GM23248 (cell line): ENCODE measurements at regions not wholly inside any gene's neighbourhood (a gene's known extent, or its start where the extent isn't known, plus 50 kb on each side); places are given as distances from the start of the nearest gene placed in this dataset.

Experiments
- DNase-seq: peaks from one replicate; pipeline ENCODE4 v3.0.0-alpha.2; 2015
- H2AFZ ChIP-seq: fragments of 200-600 bp; sonication (generic); 2 replicates; pipeline ENCODE4 v1.6.1; 2016; ENCODE audit warnings: antibody characterized with exemption
- H3F3A ChIP-seq: fragments of 200-600 bp; sonication (generic); 2 replicates; pipeline ENCODE4 v1.6.1; 2016; ENCODE audit warnings: mild to moderate bottlenecking, antibody characterized with exemption, mixed run types; ENCODE audit not compliant: insufficient read depth
- H3K27ac ChIP-seq: fragments of 200-600 bp; sonication (generic); 2 replicates; pipeline ENCODE4 v1.5.1; 2016; ENCODE audit warnings: mild to moderate bottlenecking
- H3K27me3 ChIP-seq: fragments of 200-600 bp; sonication (generic); replicated peaks from 2 replicates; pipeline ENCODE4 v1.6.1; 2016; ENCODE audit warnings: mild to moderate bottlenecking; ENCODE audit not compliant: insufficient read depth
- H3K36me3 ChIP-seq: fragments of 200-600 bp; sonication (generic); 2 replicates; pipeline ENCODE4 v1.6.1; 2016; ENCODE audit warnings: low read depth, mild to moderate bottlenecking
- H3K4me1 ChIP-seq: fragments of 200-600 bp; sonication (generic); 2 replicates; pipeline ENCODE4 v1.6.1; 2016; ENCODE audit warnings: mild to moderate bottlenecking; ENCODE audit not compliant: insufficient read depth
- H3K4me2 ChIP-seq: fragments of 200-600 bp; sonication (generic); one replicate; pipeline ENCODE4 v1.6.1; 2016; ENCODE audit warnings: mild to moderate bottlenecking; ENCODE audit not compliant: unreplicated experiment
- H3K4me3 ChIP-seq: fragments of 200-600 bp; sonication (generic); 2 replicates; pipeline ENCODE4 v1.5.1; 2016; ENCODE audit warnings: mild to moderate bottlenecking
- H3K79me2 ChIP-seq: fragments of 200-600 bp; sonication (generic); 2 replicates; pipeline ENCODE4 v1.6.1; 2016; ENCODE audit warnings: mild to moderate bottlenecking; ENCODE audit not compliant: insufficient read depth
- H3K9ac ChIP-seq: fragments of 200-600 bp; sonication (generic); 2 replicates; pipeline ENCODE4 v1.6.1; 2016; ENCODE audit warnings: mild to moderate bottlenecking
- H3K9me2 ChIP-seq: fragments of 200-600 bp; sonication (generic); 2 replicates; pipeline ENCODE4 v1.6.1; 2016; ENCODE audit warnings: mixed run types, mild to moderate bottlenecking, moderate library complexity; ENCODE audit not compliant: insufficient read depth
- H3K9me3 ChIP-seq: fragments of 200-600 bp; sonication (generic); one replicate; pipeline ENCODE4 v1.6.1; 2017; ENCODE audit warnings: low read depth
- H4K20me1 ChIP-seq: fragments of 200-600 bp; sonication (generic); 2 replicates; pipeline ENCODE4 v1.6.0; 2016; ENCODE audit not compliant: insufficient read depth
- EZH2 ChIP-seq: fragments of 200-600 bp; sonication (generic); IDR thresholded peaks from 2 replicates; pipeline ENCODE4 v1.6.1; 2018; ENCODE audit warnings: antibody characterized with exemption, mild to moderate bottlenecking; ENCODE audit not compliant: insufficient read depth, poor library complexity, severe bottlenecking
- EZH2phosphoT487 ChIP-seq: fragments of 200-600 bp; sonication (generic); IDR thresholded peaks from 2 replicates; pipeline ENCODE4 v1.6.1; 2018; ENCODE audit warnings: antibody characterized with exemption, moderate library complexity, mild to moderate bottlenecking, low read depth; ENCODE audit not compliant: insufficient read depth
- WGBS, 2 experiments: methylation state at CpG; one replicate each; pipeline ENCODE4 v1.1.6; 2015 to 2017; ENCODE audit warnings: low lambda C conversion rate in 2 of 2, low coverage in 1 of 2; ENCODE audit errors: missing lambda C conversion rate in 2 of 2; 5-methylcytosine and 5-hydroxymethylcytosine counted together
- in situ Hi-C: fragments of 300-500 bp; cut with MboI; formaldehyde crosslinking; loops from 2 replicates; pipeline ENCODE4 v1.15.0; 2020

- no peaks in the 10 kb centered on the region for H3K36me3 ChIP-seq
- H3K4me1 ChIP-seq, result peaks cover 11% of the 10 kb centered on the region
- TF ChIP-seq EZH2phosphoT487 (no peak), EZH2 (no peak)
- H3K27ac ChIP-seq, result no peak overlapping the region
- WGBS, 2 experiments, result 96 to 100% methylated on average over 1 of the region's 1 CpG
- in situ Hi-C loops, result no loop called here
- H3K4me3 ChIP-seq, result no peak overlapping the region
- DNase-seq, result no peak
- H3K4me2 ChIP-seq, result no peak overlapping the region
- peaks cover 11% of the 10 kb centered on the region for H3F3A ChIP-seq
- no peak overlapping the region for H3K9ac ChIP-seq
- no peaks in the 10 kb centered on the region for H3K27me3 ChIP-seq
- H3K9me3 ChIP-seq, result no peaks in the 10 kb centered on the region
- H3K9me2 ChIP-seq, result no peaks in the 10 kb centered on the region
- no peaks in the 10 kb centered on the region for H3K79me2 ChIP-seq
- no peaks in the 10 kb centered on the region for H4K20me1 ChIP-seq
- H2AFZ ChIP-seq, result no peak overlapping the region
These were observed 62.4 kb upstream of the SPATS2L start for GRCh38 chr2:200244111-200244510.

GRCh38 chr2:200247494-200247893 is 59.0 kb upstream of the SPATS2L start:
- whole genome bisulfite sequencing, 2 experiments, result 8 to 14% methylated on average over 2 of the region's 2 CpGs
- H3K4me3 ChIP-seq, result peak overlapping the region; percentile 15; the same call in 1 of the 2 replicates
- peak overlapping the region; percentile 23 for H3K4me2 ChIP-seq

GRCh38 chr2:200252265-200253067 is 54.0 kb upstream of the SPATS2L start:
- peak overlapping the region; percentile 65 for H3K9ac ChIP-seq
- peak overlapping the region; percentile 67 for H3K27ac ChIP-seq
- H2AFZ ChIP-seq, result peak overlapping the region; percentile 52

More at GRCh38 chr2:200247494-200247893, 59.0 kb upstream of the SPATS2L start:
- TF ChIP-seq EZH2phosphoT487, result no peak
- TF ChIP-seq EZH2, result no peak
- peak; percentile 78 for DNase-seq
- Histone ChIP-seq H3K79me2 (no peaks in the 10 kb centered on the region), H4K20me1 (no peaks in the 10 kb centered on the region), H3K27ac (peak overlapping the region; percentile 13; the same call in 1 of the 2 replicates), H3F3A (peaks cover 15% of the 10 kb centered on the region), H3K9ac (no peak overlapping the region), H3K4me1 (peaks cover 17% of the 10 kb centered on the region), H2AFZ (peak overlapping the region; percentile 27; the same call in 1 of the 2 replicates), H3K9me2 (no peaks in the 10 kb centered on the region), H3K27me3 (no peaks in the 10 kb centered on the region), H3K9me3 (no peaks in the 10 kb centered on the region), H3K36me3 (no peaks in the 10 kb centered on the region)
- in situ Hi-C loops, result no loop called here

GRCh38 chr2:200253639-200254038 is 52.9 kb upstream of the SPATS2L start:
- peak; percentile 60 for DNase-seq
- no peaks in the 10 kb centered on the region for H3K36me3 ChIP-seq
- no peak for TF ChIP-seq EZH2
- TF ChIP-seq EZH2phosphoT487, result no peak
- peak overlapping the region; percentile 65 for H3K9ac ChIP-seq
- H3K27ac ChIP-seq, result peak overlapping the region; percentile 67; the same call in 1 of the 2 replicates
- WGBS, 2 experiments, result 30 to 41% methylated on average over 2 of the region's 2 CpGs
- no peaks in the 10 kb centered on the region for H3K27me3 ChIP-seq
- peak overlapping the region; percentile 69 for H3K4me2 ChIP-seq
- H3K9me2 ChIP-seq, result no peaks in the 10 kb centered on the region
- H4K20me1 ChIP-seq, result no peaks in the 10 kb centered on the region
- no peak overlapping the region for H3K4me3 ChIP-seq
- no peaks in the 10 kb centered on the region for H3K9me3 ChIP-seq
- in situ Hi-C loops, result no loop called here
- peaks cover 16% of the 10 kb centered on the region for H3K4me1 ChIP-seq
- peaks cover 12% of the 10 kb centered on the region for H3F3A ChIP-seq
- peak overlapping the region; percentile 52; the same call in 1 of the 2 replicates for H2AFZ ChIP-seq
- H3K79me2 ChIP-seq, result no peaks in the 10 kb centered on the region

More at GRCh38 chr2:200252265-200253067, 54.0 kb upstream of the SPATS2L start:
- H3F3A ChIP-seq, result peaks cover 19% of the 10 kb centered on the region
- H3K4me1 ChIP-seq, result peaks cover 22% of the 10 kb centered on the region
- in situ Hi-C loops, result no loop called here
- H3K27me3 ChIP-seq, result no peaks in the 10 kb centered on the region
- peak overlapping the region; percentile 32 for H3K4me3 ChIP-seq
- no peaks in the 10 kb centered on the region for H4K20me1 ChIP-seq
- no peaks in the 10 kb centered on the region for H3K79me2 ChIP-seq
- WGBS, 2 experiments, result 7% methylated on average over 8 of the region's 8 CpGs
- no peak for TF ChIP-seq EZH2phosphoT487
- TF ChIP-seq EZH2, result no peak
- H3K4me2 ChIP-seq, result peak overlapping the region; percentile 69
- peak; percentile 92 for DNase-seq
- H3K9me2 ChIP-seq, result no peaks in the 10 kb centered on the region
- H3K36me3 ChIP-seq, result no peaks in the 10 kb centered on the region
- no peaks in the 10 kb centered on the region for H3K9me3 ChIP-seq
